NB4 (cell line): ENCODE measurements at regions not wholly inside any gene's neighbourhood (a gene's known extent, or its start where the extent isn't known, plus 50 kb on each side); places are given as distances from the start of the nearest gene placed in this dataset.

Source experiments
- CTCF ChIP-seq: IDR thresholded peaks from one replicate; pipeline ENCODE4 v1.5.1; 2012; ENCODE audit warnings: low read depth, low read length
- MAX ChIP-seq: IDR thresholded peaks from 2 replicates; pipeline ENCODE4 v1.6.1; 2011; ENCODE audit warnings: low read depth, low read length
- POLR2A ChIP-seq: IDR thresholded peaks from 2 replicates; pipeline ENCODE4 v1.6.1; 2011; ENCODE audit warnings: mild to moderate bottlenecking; ENCODE audit not compliant: insufficient read length; ENCODE audit errors: extremely low read depth

GRCh38 chr5:158119961-158120723 lies 261.2 kb upstream of the CLINT1 start:
- TF ChIP-seq CTCF (no peak), POLR2A (no peak), MAX (no peak)
